ENCODE measurements at regions not wholly inside any gene's neighbourhood (a gene's known extent, or its start where the extent isn't known, plus 50 kb on each side); places are given as distances from the start of the nearest gene placed in this dataset.
"Not testable (repeated sequence)": the region's sequence is repeated elsewhere in the genome, so short reads cannot be mapped to it uniquely, and the experiment has no call there.

DNA sequence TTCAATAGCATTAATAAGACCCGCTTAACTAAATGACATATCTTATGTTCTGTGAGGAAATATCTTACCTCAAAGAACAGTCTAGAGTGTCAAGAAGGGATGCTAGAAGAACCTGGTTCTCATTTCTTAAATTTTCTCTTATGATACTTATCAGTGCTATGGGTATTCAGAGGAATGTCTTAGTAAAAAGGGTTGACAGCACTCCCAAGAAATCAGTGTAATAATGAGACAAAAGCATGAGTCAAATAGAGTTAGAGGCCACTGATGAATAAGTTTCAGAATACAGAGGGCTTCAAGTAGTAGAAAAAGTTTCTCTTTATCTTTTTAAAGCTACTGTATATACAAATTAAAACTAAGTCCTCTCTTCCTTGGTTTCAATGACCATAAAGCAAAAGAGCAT, 242.8 kb downstream of the GJA1 start:
- H3K36me3 Mint-ChIP-seq: no peaks in the 10 kb centered on the region
- no peak overlapping the region for H3K4me3 Mint-ChIP-seq
- H3K4me1 Mint-ChIP-seq: no peaks in the 10 kb centered on the region
- peaks cover 0 to 19% (median 7%) of the 10 kb centered on the region in 6 donors for H3K9me3 Mint-ChIP-seq
- no peak overlapping the region for H3K27ac Mint-ChIP-seq
- peaks cover 0 to 1% (median 0%) of the 10 kb centered on the region in 3 donors for H3K27me3 Mint-ChIP-seq (ENCODE audit: low read depth in 3 of 3)
- no peak for DNase-seq

DNA sequence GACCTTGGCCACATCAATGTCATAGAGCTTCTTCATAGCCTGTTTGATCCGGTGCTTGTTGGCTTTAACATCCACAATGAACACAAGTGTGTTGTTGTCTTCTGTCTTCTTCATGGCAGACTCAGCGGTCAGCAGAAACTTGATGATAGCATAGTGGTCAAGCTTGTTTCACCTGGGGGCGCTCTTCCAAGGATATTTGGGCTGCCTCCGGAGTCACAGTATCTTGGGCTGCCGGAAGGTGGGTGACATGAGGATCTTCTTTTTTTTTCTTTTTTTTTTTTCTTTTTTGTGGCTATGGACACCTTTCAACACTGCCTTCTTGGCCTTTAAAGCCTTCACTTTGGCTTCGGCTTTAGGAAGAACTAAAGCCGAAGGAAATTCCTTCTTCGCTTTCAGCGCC, 244.6 kb downstream of the GJA1 start:
- no peak overlapping the region for H3K4me3 Mint-ChIP-seq

DNA sequence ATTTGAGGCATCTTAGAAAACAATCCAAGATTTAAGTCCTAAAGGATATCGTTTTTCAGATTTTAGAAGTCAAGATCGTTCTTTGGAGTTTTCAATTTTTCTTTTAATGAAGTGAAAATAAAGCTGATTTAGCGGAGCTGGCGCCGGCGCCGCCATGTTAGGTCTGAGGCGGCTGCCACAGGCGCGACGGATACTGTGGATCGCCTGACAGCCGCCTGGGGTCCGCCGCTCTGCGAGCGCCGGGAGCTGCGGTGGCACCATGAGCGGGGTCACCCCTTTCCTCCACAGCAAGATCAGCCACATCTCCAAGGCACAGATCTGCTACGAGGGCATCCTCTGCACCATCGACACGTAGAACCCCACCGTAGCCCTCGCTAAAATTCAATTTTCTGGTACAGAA, 247.2 kb downstream of the GJA1 start:
- Mint-ChIP-seq H3K27ac (no peak overlapping the region), H3K27me3 (ENCODE audit: low read depth in 3 of 3) (peaks cover 0 to 1% (median 0%) of the 10 kb centered on the region in 3 donors), H3K4me1 (no peaks in the 10 kb centered on the region), H3K4me3 (no peak overlapping the region), H3K9me3 (peaks cover 8 to 22% (median 11%) of the 10 kb centered on the region in 6 donors), H3K36me3 (no peaks in the 10 kb centered on the region)
- DNase-seq: no peak

More for the DNA sequence above, 244.6 kb downstream of the GJA1 start:
- Mint-ChIP-seq H3K9me3 (peaks cover 9 to 27% (median 12%) of the 10 kb centered on the region in 6 donors), H3K36me3 (no peaks in the 10 kb centered on the region), H3K27me3 (ENCODE audit: low read depth in 3 of 3) (peaks cover 0 to 1% (median 0%) of the 10 kb centered on the region in 3 donors), H3K27ac (no peak overlapping the region), H3K4me1 (no peaks in the 10 kb centered on the region)
- no peak for DNase-seq

DNA sequence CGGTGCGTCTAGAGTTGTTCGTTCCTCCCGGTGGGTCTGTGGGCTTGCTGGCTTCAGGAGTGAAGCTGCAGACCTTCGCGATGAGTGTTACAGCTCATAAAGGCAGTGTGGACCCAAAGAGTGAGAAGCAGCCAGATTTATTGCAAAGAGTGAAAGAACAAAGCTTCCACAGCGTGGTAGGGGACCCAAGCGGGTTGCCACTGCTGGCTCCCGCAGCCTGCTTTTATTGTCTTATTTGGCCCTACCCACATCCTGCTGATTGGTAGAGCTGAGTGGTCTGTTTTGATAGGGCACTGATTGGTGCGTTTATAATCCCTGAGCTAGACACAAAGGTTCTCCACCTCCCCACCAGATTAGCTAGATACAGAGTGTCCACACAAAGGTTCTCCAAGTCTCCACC, 250.4 kb downstream of the GJA1 start:
- H3K27me3 Mint-ChIP-seq (ENCODE audit: low read depth in 3 of 3); H3K36me3 Mint-ChIP-seq; H3K4me3 Mint-ChIP-seq; DNase-seq; H3K4me1 Mint-ChIP-seq; H3K27ac Mint-ChIP-seq: not testable (repeated sequence)
- H3K9me3 Mint-ChIP-seq: peaks cover 8 to 30% (median 11%) of the 10 kb centered on the region in 6 donors

DNA sequence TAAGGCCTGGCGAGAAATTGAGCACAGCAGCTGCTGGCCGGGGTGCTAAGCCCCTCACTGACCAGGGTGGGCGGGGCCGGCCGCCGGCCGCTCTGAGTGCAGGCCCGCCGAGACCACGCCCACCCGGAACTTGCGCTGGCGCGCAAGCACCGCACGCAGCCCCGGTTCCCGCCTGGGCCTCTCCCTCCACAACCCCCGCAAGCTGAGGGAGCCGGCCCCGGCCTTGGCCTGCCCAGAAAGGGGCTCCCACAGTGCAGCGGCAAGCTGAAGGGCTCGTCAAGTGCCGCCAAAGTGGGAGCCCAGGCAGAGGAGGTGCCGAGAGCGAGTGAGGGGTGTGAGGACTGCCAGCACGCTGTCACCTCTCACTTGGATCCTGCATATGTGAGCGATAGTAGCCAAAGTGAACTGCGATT, 251.2 kb downstream of the GJA1 start:
- Mint-ChIP-seq H3K27ac (no peak overlapping the region), H3K4me3 (no peak overlapping the region), H3K4me1 (no peaks in the 10 kb centered on the region), H3K36me3 (no peaks in the 10 kb centered on the region), H3K9me3 (peaks cover 4 to 25% (median 10%) of the 10 kb centered on the region in 6 donors), H3K27me3 (ENCODE audit: low read depth in 3 of 3) (peaks cover 0 to 1% (median 0%) of the 10 kb centered on the region in 3 donors)
- no peak for DNase-seq

DNA sequence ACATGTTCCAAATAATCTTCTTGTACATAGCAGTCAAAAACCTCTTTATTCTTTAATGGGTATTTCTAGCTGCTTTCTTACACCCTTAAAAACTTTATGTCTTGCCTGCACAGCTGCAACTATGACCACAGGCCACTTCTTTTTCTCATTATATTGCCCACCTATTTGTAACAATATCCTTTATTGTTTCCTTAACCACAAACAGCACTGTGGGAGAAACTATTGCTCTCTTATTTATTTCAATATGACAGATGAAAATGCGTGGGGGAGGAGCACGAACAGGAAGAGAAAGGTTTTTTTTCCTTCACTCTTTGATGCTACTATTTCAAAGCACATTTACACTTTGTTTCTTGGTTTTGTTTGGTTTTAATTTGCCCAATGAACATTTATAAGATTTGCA, 253.5 kb downstream of the GJA1 start:
- Mint-ChIP-seq H3K4me1 (no peaks in the 10 kb centered on the region), H3K27ac (no peak overlapping the region), H3K27me3 (ENCODE audit: low read depth in 3 of 3) (no peaks in the 10 kb centered on the region), H3K36me3 (no peaks in the 10 kb centered on the region), H3K9me3 (peaks cover 0 to 21% (median 6%) of the 10 kb centered on the region in 6 donors), H3K4me3 (no peak overlapping the region)
- no peak for DNase-seq

DNA sequence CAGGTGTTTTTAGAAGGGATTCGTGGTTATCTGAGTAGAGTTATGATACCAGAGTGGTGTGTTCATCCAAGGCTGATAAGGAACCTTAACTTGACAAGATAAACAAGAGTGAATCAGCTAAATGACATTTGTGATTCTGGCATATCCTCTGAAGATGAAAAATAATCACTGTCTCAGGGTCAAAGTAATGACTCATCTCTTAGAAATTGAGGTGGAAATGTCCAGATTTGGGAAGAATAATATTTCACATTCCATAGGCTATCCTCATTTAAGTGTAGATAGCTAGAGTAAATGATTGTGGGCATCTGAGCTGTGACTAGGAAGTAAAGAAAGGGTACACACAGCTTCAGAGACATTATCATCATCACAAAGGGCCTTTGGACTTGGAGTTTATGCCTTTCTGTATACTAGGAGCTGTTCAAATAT, 255.7 kb downstream of the GJA1 start:
- H3K36me3 Mint-ChIP-seq: no peaks in the 10 kb centered on the region
- H3K9me3 Mint-ChIP-seq: peaks cover 2 to 15% (median 4%) of the 10 kb centered on the region in 6 donors
- H3K27me3 Mint-ChIP-seq (ENCODE audit: low read depth in 3 of 3): peaks cover 0 to 4% (median 0%) of the 10 kb centered on the region in 3 donors
- DNase-seq: no peak
- no peaks in the 10 kb centered on the region for H3K4me1 Mint-ChIP-seq
- no peak overlapping the region for H3K27ac Mint-ChIP-seq
- H3K4me3 Mint-ChIP-seq: no peak overlapping the region

DNA sequence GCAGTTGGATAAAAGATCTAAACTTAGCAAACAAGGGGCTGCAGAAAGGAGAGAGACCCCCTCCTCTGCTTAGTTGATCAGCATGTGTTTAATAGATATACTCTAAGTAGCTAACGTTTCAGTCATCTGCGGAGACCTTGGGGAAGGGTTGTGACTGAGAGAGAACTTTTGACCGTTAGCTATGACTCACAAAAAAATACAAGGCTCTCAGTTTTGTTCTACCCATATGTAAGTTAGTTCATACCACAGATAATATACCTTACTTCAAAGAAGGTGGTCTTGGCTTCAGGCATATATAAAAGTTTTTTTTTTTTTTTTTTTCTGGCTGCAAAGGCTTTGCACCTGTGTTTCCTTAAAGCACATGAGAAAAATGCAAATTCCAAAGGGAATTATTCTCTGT, 258.9 kb downstream of the GJA1 start:
- Mint-ChIP-seq H3K4me1 (no peaks in the 10 kb centered on the region), H3K27ac (no peak overlapping the region), H3K4me3 (no peak overlapping the region), H3K36me3 (no peaks in the 10 kb centered on the region), H3K9me3 (peaks cover 2 to 12% (median 6%) of the 10 kb centered on the region in 6 donors), H3K27me3 (ENCODE audit: low read depth in 3 of 3) (peaks cover 0 to 4% (median 0%) of the 10 kb centered on the region in 3 donors)
- no peak for DNase-seq

DNA sequence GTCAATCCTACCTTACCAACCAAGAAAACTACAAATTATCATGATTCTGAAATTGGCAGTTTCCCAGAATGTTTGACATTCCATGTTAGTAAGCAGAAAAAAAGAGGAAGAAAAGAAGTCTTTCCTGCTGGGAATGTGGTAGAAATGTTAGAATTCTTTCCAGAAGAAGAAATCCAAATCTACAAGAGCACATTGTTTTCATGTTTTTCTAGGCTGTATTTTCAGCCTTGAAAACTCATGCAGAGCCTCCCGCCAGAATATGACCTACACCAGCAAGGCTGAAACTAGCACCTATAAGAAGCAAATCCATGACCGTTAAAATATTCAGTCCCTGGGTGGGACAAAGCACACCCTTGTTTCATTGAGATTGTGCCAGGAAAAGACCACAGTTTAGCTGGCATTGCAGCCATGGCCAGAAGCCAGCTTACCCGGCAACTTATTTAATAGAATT, 259.4 kb downstream of the GJA1 start:
- no peak overlapping the region for H3K27ac Mint-ChIP-seq
- no peaks in the 10 kb centered on the region for H3K4me1 Mint-ChIP-seq
- H3K4me3 Mint-ChIP-seq: no peak overlapping the region
- H3K9me3 Mint-ChIP-seq: peaks cover 2 to 12% (median 6%) of the 10 kb centered on the region in 6 donors
- no peaks in the 10 kb centered on the region for H3K36me3 Mint-ChIP-seq
- H3K27me3 Mint-ChIP-seq (ENCODE audit: low read depth in 3 of 3): peaks cover 0 to 4% (median 0%) of the 10 kb centered on the region in 3 donors
- DNase-seq: no peak

DNA sequence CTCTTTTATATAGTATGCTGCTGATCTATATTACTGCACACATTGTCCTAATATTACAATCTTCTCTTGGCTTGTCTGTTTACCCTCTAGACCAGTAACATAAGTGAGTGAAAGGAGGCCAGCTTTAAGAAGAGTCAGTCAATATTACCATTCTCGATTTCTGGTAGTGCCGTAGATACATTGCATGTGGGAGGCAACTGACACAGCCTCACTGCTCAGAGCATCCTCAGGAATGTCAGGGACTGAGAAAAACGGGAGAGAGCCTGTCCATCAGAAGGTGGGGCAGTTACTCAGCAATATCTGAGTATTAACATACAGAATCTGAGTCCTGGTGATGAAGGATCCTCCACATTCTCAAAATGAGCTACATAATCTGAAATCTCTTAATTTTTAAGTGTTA, 259.9 kb downstream of the GJA1 start:
- no peaks in the 10 kb centered on the region for H3K4me1 Mint-ChIP-seq
- no peaks in the 10 kb centered on the region for H3K36me3 Mint-ChIP-seq
- no peak overlapping the region for H3K27ac Mint-ChIP-seq
- no peak overlapping the region for H3K4me3 Mint-ChIP-seq
- H3K27me3 Mint-ChIP-seq (ENCODE audit: low read depth in 3 of 3): peaks cover 0 to 4% (median 0%) of the 10 kb centered on the region in 3 donors
- DNase-seq: no peak
- H3K9me3 Mint-ChIP-seq: peaks cover 2 to 12% (median 6%) of the 10 kb centered on the region in 6 donors

DNA sequence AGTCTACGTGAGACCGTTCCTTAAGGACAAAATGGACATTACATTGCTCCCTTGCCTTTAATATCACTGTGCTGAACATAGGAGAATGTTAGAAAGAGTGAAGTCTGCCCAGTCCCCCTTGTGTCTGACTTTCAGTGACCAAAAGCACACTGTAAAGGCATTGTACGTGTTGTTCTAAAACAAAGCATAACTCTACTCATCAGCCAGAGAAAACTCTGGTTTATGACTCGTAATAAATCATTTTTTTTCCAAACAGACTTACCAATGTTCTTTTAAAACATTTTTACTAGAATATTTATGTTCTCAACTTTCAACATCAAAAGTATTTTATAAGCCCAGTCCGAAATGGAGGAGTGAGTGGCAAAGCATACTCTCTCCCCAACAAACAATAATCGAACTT, 262.5 kb downstream of the GJA1 start:
- Mint-ChIP-seq H3K27ac (no peak overlapping the region), H3K27me3 (ENCODE audit: low read depth in 3 of 3) (peaks cover 0 to 4% (median 0%) of the 10 kb centered on the region in 3 donors), H3K9me3 (peaks cover 2 to 18% (median 7%) of the 10 kb centered on the region in 6 donors), H3K4me1 (no peaks in the 10 kb centered on the region), H3K36me3 (no peaks in the 10 kb centered on the region), H3K4me3 (no peak overlapping the region)
- no peak for DNase-seq

DNA sequence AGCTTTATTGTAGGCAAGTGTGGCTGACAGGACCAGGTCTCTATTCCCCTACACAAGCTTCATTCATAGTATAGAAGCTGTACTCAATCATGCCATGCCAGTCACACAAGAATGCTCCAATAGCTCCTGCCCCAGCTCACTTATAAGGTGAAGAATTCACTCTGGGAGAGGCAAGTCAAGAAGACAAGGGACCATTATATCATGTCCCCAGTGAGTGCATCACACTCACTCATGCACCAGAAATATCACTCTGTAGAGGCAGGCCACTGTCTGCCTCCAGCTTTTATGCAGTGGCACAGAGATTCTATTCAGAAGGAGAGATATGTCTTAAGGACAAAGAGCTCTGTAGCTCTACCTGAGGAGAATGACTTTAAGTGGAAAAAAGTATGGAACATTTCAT, 263.2 kb downstream of the GJA1 start:
- H3K27ac Mint-ChIP-seq: no peak overlapping the region
- DNase-seq: no peak
- peaks cover 2 to 12% (median 6%) of the 10 kb centered on the region in 6 donors for H3K9me3 Mint-ChIP-seq

DNA sequence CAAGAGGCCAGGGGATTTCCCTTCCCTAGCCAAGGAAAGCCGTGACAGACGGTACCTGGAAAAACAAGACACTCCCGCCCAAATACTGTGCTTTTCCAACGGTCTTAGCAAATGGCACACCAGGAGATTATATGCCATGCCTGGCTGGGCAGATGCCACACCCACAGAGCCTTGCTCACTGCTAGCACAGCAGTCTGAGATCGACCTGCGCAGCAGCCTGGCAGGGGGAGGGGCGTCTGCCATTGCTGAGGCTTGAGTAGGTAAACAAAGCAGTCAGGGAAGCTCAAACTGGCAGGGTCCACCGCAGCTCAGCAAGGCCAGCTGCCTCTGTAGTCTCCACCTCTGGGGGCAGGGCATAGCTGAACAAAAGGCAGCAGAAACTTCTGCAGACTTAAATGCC, 267.7 kb downstream of the GJA1 start:
- H3K4me1 Mint-ChIP-seq; H3K27me3 Mint-ChIP-seq (ENCODE audit: low read depth in 3 of 3); H3K27ac Mint-ChIP-seq; DNase-seq; H3K36me3 Mint-ChIP-seq; H3K4me3 Mint-ChIP-seq: not testable (repeated sequence)
- H3K9me3 Mint-ChIP-seq: peaks cover 4 to 22% (median 11%) of the 10 kb centered on the region in 6 donors

More for the DNA sequence above, 263.2 kb downstream of the GJA1 start:
- peaks cover 0 to 4% (median 0%) of the 10 kb centered on the region in 3 donors for H3K27me3 Mint-ChIP-seq (ENCODE audit: low read depth in 3 of 3)
- no peaks in the 10 kb centered on the region for H3K36me3 Mint-ChIP-seq
- no peak overlapping the region for H3K4me3 Mint-ChIP-seq
- no peaks in the 10 kb centered on the region for H3K4me1 Mint-ChIP-seq

DNA sequence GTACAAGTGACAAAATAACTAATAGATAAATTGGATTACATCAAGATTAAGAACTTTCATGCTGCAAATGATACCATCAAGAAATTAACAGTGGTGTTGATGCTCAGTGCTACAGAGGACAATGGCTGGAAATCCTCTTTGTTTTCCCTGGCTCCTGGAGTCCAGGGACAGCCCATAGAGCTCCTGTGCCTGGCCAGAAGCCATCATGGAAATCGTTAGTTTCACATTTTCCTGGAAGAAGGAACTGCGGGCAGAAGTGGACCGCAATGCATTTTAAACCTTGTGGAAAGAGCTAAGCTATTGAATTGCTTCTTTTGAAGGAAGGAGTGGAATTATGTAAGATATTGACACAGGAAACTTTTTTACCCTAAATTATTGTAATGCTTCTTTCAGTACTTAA, 276.0 kb downstream of the GJA1 start:
- Mint-ChIP-seq H3K36me3 (no peaks in the 10 kb centered on the region), H3K27ac (no peak overlapping the region), H3K4me3 (no peak overlapping the region), H3K4me1 (no peaks in the 10 kb centered on the region), H3K27me3 (ENCODE audit: low read depth in 3 of 3) (peaks cover 0 to 2% (median 0%) of the 10 kb centered on the region in 3 donors), H3K9me3 (peaks cover 0 to 15% (median 2%) of the 10 kb centered on the region in 6 donors)
- DNase-seq: no peak

DNA sequence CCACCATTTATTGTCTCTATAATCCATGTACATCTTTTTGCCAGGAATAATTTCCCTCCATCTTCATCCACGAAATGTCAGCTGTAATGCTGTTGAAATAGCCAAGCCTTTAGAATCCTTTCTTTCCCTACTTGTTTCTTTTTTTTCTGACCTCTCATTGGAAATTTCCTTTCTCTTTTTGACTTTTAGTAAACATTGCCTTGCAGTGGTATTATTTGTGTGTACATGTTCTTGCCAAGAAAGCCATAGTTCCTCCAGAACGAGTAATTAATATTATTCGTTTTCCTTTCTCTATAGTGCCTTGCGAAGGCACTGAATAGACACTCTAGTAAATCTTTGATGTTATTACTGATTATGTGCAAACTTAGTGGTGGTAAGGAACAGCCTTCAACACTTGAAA, 282.2 kb downstream of the GJA1 start:
- Mint-ChIP-seq H3K9me3 (peaks cover 0 to 18% (median 6%) of the 10 kb centered on the region in 6 donors), H3K4me1 (no peaks in the 10 kb centered on the region), H3K36me3 (peaks cover 0 to 4% (median 0%) of the 10 kb centered on the region in 3 donors), H3K27me3 (ENCODE audit: low read depth in 3 of 3) (no peaks in the 10 kb centered on the region), H3K4me3 (no peak overlapping the region), H3K27ac (no peak overlapping the region)
- DNase-seq: no peak

Data from immature natural killer cell (primary cell).